ENCODE measurements at regions not wholly inside any gene's neighbourhood (a gene's known extent, or its start where the extent isn't known, plus 50 kb on each side); places are given as distances from the start of the nearest gene placed in this dataset.

DNA sequence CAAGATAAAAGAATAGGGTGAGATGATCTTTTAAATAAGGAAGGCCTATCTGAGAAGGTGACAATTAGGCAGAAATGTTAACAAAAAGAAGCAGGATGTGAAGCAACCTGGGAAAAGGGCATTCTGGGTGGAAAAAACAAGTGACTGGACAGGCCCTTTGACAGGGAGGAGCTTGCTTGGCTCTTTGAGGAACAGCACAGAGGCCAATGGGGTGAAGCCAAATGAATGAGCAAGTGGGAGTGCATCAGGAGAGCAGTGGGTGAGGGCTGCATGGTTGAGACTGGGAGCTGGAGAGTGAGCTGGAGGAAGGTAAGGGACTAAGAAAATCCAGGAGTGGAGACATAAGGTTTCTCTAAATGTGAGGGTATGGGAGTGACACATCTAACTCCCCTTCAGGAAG lies 126.9 kb downstream of the TDRD15 start:
- TF ChIP-seq, protein P1, sequence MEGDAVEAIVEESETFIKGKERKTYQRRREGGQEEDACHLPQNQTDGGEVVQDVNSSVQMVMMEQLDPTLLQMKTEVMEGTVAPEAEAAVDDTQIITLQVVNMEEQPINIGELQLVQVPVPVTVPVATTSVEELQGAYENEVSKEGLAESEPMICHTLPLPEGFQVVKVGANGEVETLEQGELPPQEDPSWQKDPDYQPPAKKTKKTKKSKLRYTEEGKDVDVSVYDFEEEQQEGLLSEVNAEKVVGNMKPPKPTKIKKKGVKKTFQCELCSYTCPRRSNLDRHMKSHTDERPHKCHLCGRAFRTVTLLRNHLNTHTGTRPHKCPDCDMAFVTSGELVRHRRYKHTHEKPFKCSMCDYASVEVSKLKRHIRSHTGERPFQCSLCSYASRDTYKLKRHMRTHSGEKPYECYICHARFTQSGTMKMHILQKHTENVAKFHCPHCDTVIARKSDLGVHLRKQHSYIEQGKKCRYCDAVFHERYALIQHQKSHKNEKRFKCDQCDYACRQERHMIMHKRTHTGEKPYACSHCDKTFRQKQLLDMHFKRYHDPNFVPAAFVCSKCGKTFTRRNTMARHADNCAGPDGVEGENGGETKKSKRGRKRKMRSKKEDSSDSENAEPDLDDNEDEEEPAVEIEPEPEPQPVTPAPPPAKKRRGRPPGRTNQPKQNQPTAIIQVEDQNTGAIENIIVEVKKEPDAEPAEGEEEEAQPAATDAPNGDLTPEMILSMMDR (IDR thresholded peaks at IDR 0.05), result no peak
- TF ChIP-seq POLR2A (IDR thresholded peaks at IDR 0.05), result no peak

All from heart left ventricle (tissue), 13 donors.